Ovary (tissue), 7 donors: ENCODE measurements at regions not wholly inside any gene's neighbourhood (a gene's known extent, or its start where the extent isn't known, plus 50 kb on each side); places are given as distances from the start of the nearest gene placed in this dataset.

Experiments
- DNase-seq, 5 donors: peaks; one replicate each; pipeline ENCODE4 v3.0.0-alpha.2; 2019 to 2020
- H3K27ac ChIP-seq, 2 donors: fragments of 200-600 bp; one replicate each; pipeline versions ENCODE4 v1.5.1 to v1.8.0; 2019 to 2022
- H3K27me3 ChIP-seq: fragments of 200-600 bp; one replicate; pipeline ENCODE4 v1.8.0; 2022
- H3K36me3 ChIP-seq: fragments of 200-600 bp; sonication (generic); one replicate; pipeline ENCODE4 v1.5.1; 2019
- H3K4me1 ChIP-seq: one replicate; pipeline ENCODE4 v1.8.1; 2013; ENCODE audit warnings: mild to moderate bottlenecking, moderate library complexity; ENCODE audit not compliant: insufficient read depth
- H3K4me3 ChIP-seq: fragments of 200-600 bp; sonication (generic); one replicate; pipeline ENCODE4 v1.5.1; 2017
- H3K9me3 ChIP-seq, 2 donors: fragments of 200-600 bp in 1 of 2; sonication (generic) in 1 of 2; one replicate each; pipeline versions ENCODE4 v1.5.1 to v1.8.1; 2013 to 2019; ENCODE audit warnings: mild to moderate bottlenecking in 1 of 2, moderate library complexity in 1 of 2
- EP300 ChIP-seq: sonication (generic); formaldehyde crosslinking; IDR thresholded peaks from one replicate; pipeline ENCODE4 v1.6.1; 2017; ENCODE audit warnings: antibody characterized with exemption
- POLR2A ChIP-seq: fragments of 450-650 bp; IDR thresholded peaks from one replicate; pipeline ENCODE4 v1.6.1; 2017; ENCODE audit warnings: antibody characterized with exemption, mild to moderate bottlenecking, moderate library complexity
- WGBS, 3 donors: extraction: QIAGEN DNeasy Blood & Tissue Kit in 1 of 3; methylation state at CpG; one replicate each; pipeline versions ENCODE4 v1.1.5 to v1.1.7; 2013 to 2017; 5-methylcytosine and 5-hydroxymethylcytosine counted together
- intact Hi-C, 4 donors: fragments of 100-400 bp; cut with DNase I; formaldehyde crosslinking; loops; one replicate each; pipeline versions ENCODE4 v1.11.0 to v1.15.1; 2022 to 2023
- TF ChIP-seq, protein P1 (sequence below), 3 donors: fragments of 450-650 bp in 2 of 3; fragments of 200-600 bp in 1 of 3; IDR thresholded peaks; one replicate each; pipeline versions ENCODE4 v1.5.1 to v1.8.0; 2016 to 2022; ENCODE audit warnings: antibody characterized with exemption in 3 of 3, mild to moderate bottlenecking in 1 of 3
- donor health status: DM: no; HTN: no; CAD: no; lungs with moderate emphysema.
- donor health status: DM: no; HTN: no; CAD: no.
- donor health status: Bipolar disorder and iron deficiency.
- donor health status: DM: no; HTN: no; CAD: no.
- donor health status: DM: yes; HTN: yes; CAD: no.

- intact Hi-C loops = no loop called here
- TF ChIP-seq, protein P1, sequence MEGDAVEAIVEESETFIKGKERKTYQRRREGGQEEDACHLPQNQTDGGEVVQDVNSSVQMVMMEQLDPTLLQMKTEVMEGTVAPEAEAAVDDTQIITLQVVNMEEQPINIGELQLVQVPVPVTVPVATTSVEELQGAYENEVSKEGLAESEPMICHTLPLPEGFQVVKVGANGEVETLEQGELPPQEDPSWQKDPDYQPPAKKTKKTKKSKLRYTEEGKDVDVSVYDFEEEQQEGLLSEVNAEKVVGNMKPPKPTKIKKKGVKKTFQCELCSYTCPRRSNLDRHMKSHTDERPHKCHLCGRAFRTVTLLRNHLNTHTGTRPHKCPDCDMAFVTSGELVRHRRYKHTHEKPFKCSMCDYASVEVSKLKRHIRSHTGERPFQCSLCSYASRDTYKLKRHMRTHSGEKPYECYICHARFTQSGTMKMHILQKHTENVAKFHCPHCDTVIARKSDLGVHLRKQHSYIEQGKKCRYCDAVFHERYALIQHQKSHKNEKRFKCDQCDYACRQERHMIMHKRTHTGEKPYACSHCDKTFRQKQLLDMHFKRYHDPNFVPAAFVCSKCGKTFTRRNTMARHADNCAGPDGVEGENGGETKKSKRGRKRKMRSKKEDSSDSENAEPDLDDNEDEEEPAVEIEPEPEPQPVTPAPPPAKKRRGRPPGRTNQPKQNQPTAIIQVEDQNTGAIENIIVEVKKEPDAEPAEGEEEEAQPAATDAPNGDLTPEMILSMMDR (IDR thresholded peaks at IDR 0.05) = no peak
- no peak for TF ChIP-seq EP300
- no peak for TF ChIP-seq POLR2A
- H3K36me3 ChIP-seq = no peaks in the 10 kb centered on the region
- no peak overlapping the region for H3K27ac ChIP-seq
- H3K4me3 ChIP-seq = no peak overlapping the region
- DNase-seq = no peak
- H3K4me1 ChIP-seq = no peaks in the 10 kb centered on the region
- WGBS, 3 donors = 74 to 76% (median 75%) methylated on average over 4 of the region's 4 CpGs
- no peaks in the 10 kb centered on the region for H3K27me3 ChIP-seq
- no peaks in the 10 kb centered on the region for H3K9me3 ChIP-seq
Measured at GRCh38 chr3:70738291-70738681, 425.8 kb upstream of the MDFIC2 start.

DNA sequence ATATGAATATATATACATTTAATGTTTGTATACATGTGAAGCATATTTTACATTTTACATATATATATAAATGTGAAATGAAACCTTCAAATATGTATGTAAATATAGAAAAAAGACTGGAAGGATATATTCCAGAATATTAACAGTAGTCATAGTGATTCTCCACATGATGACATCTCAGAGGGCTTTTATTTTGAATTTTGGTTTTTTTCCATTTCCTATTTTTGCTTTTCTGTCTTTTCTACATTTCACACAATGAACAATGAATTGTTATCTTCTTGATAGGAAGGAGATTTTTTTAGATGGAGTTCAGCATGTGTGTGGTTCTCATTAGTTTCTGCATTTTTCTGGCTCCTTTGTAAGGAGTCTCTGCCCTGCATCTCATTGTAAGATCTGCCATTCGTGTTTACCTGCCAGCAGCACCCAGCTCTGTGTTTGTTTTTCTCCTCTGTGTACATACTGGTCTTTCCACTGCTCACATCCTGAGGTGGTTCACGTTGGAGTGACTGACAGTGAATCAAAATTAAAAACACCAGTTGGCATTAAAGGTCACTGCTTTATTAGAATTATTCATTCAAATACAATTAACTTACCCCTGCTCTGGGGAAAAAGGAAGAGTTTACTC is 425.3 kb upstream of the MDFIC2 start:
- Histone ChIP-seq H3K4me3 (no peak overlapping the region), H3K9me3 (no peaks in the 10 kb centered on the region), H3K27ac (no peak overlapping the region), H3K27me3 (no peaks in the 10 kb centered on the region), H3K4me1 (no peaks in the 10 kb centered on the region), H3K36me3 (no peaks in the 10 kb centered on the region)
- no peak for DNase-seq
- intact Hi-C loops = no loop called here
- 57 to 76% (median 76%) methylated on average over 2 of the region's 2 CpGs for WGBS, 3 donors
- no peak for TF ChIP-seq POLR2A
- TF ChIP-seq, protein P1 (IDR thresholded peaks at IDR 0.05) = no peak
- TF ChIP-seq EP300 = no peak

- H3K4me3 ChIP-seq = no peak overlapping the region
- H3K9me3 ChIP-seq = no peaks in the 10 kb centered on the region
- no peaks in the 10 kb centered on the region for H3K4me1 ChIP-seq
- DNase-seq = no peak
- no peaks in the 10 kb centered on the region for H3K27me3 ChIP-seq
- H3K27ac ChIP-seq = no peak overlapping the region
- 44 to 74% (median 48%) methylated on average over 1 of the region's 1 CpG for WGBS, 3 donors
- H3K36me3 ChIP-seq = no peaks in the 10 kb centered on the region
- intact Hi-C loops = no loop called here
- TF ChIP-seq EP300 (no peak), POLR2A (no peak)
- TF ChIP-seq, protein P1 (IDR thresholded peaks at IDR 0.05) = no peak
Measured at GRCh38 chr3:70736009-70736408, 423.6 kb upstream of the MDFIC2 start.

- Histone ChIP-seq H3K4me3 (no peak overlapping the region), H3K9me3 (no peaks in the 10 kb centered on the region), H3K4me1 (no peaks in the 10 kb centered on the region), H3K36me3 (no peaks in the 10 kb centered on the region), H3K27ac (no peak overlapping the region), H3K27me3 (no peaks in the 10 kb centered on the region)
- no peak for DNase-seq
- WGBS, 3 donors = 95 to 98% (median 96%) methylated on average over 3 of the region's 3 CpGs
- intact Hi-C loops = no loop called here
- TF ChIP-seq, protein P1 (IDR thresholded peaks at IDR 0.05) = no peak
- TF ChIP-seq EP300 (no peak), POLR2A (no peak)
Measured at GRCh38 chr3:70734756-70735155, 422.3 kb upstream of the MDFIC2 start.
